ENCODE measurements at regions not wholly inside any gene's neighbourhood (a gene's known extent, or its start where the extent isn't known, plus 50 kb on each side); places are given as distances from the start of the nearest gene placed in this dataset.

DNA sequence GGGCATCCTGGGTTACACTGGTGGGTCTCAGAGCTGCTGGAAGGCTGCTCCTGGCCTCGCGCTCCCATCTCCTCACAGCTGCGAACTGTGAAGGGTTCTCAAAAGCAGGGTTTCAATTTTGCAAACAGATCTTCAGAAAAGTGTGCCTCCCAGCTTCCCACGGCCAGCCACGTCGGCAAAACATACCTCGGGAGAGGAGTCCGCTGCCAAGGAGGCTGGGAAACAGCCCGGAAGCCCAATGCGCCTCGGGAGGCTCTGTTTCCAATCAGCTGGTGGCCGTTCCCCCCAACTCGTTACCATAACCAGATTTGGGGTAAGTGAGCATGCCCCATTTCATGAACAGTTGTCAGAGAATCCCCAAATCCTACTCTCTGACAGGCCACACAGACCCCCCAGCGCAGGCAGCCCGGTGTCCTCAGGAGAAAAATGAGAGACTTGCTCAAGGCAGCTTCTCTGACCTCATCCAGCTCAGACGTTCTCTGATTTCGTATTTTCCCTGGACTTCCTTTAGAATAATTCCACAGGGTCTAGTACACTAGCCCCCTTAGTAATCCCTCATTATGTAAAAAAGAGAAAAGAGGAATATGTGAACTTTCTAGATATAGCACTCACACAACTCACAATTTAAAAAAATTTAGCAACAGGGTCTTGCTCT lies 98.4 kb downstream of the SNX5 start:
- TF ChIP-seq CTCF (tag by site-specific recombination; IDR thresholded peaks at IDR 0.05) (no peak), ZBTB11 (tag by site-specific recombination; conservative IDR thresholded peaks at IDR 0.05; ENCODE audit: low read depth) (no peak), ZNF132 (tag by site-specific recombination; IDR thresholded peaks at IDR 0.05; ENCODE audit: borderline replicate concordance) (no peak)

Measured in HEK293 (cell line).